AG04450 (cell line): ENCODE measurements at regions not wholly inside any gene's neighbourhood (a gene's known extent, or its start where the extent isn't known, plus 50 kb on each side); places are given as distances from the start of the nearest gene placed in this dataset.

Source experiments
- CTCF ChIA-PET: fragments of 300-600, 350-600 bp; formaldehyde crosslinking; extraction: SDS; loops from one replicate; lab custom pipeline; 2022; ENCODE audit warnings: antibody characterized with exemption, inconsistent platforms; lab: Charles Lee
- POLR2A ChIA-PET: fragments of 350-600 bp; formaldehyde crosslinking; extraction: SDS; loops from one replicate; lab custom pipeline; 2021; ENCODE audit warnings: antibody characterized with exemption, inconsistent platforms; lab: Yijun Ruan, JAX
- DNase-seq: peaks from one replicate; pipeline ENCODE4 v3.0.0-alpha.2; 2011; ENCODE audit warnings: low read depth, low spot score
- H3K27ac ChIP-seq: one replicate; pipeline ENCODE4 v1.5.1; 2012; ENCODE audit warnings: low read depth, low read length, control low read depth
- H3K27me3 ChIP-seq: one replicate; pipeline ENCODE4 v1.6.0; 2012; ENCODE audit warnings: low read length; ENCODE audit not compliant: control insufficient read depth, insufficient read depth
- H3K4me3 ChIP-seq: 2 replicates; pipeline ENCODE4 v1.5.1; 2011; ENCODE audit warnings: mild to moderate bottlenecking, low read depth, low read length, control low read depth
- H3K9me3 ChIP-seq: 2 replicates; pipeline ENCODE4 v1.5.1; 2012; ENCODE audit warnings: low read length; ENCODE audit not compliant: control insufficient read depth, insufficient read depth
- CTCF ChIP-seq: IDR thresholded peaks from 2 replicates; pipeline ENCODE4 v1.5.1; 2011; ENCODE audit warnings: low read depth, low read length, control low read depth, inconsistent platforms

DNA sequence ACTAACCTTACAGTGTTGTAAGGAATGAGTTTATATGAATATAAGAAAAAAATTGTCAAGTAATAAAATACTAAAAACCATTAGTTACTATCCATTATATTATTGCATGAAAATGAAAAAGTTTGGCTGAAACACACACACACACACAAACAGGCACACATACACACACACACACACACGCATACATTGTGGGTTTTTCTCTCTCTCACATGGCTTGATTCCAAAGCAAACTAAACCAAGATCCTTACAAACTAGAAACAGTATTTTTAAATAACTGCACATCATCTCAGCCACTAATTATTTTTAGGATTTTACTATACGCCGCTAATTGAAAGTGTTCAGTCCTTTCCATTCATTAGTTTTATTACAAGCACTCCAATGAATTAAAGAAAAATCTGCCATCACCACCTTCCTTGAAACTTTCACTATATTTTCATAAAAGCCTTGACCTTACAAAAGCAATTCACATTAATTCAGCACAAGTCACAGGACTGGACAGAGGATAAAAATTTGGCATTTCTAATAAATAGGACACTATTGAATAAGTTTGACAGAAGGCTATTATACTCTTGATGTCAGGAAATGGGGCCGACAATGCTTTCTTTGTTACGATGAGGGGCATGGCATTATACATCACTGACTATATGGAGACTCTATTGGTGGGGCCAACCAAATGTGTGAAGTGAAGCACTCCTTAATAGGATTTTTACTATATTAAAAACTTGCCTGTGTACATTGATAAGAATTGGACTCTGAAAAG lies 187.0 kb upstream of the ESRRG start:
- no peak for TF ChIP-seq CTCF
- Histone ChIP-seq H3K9me3 (no peaks in the 10 kb centered on the region), H3K4me3 (no peak overlapping the region), H3K27ac (no peak overlapping the region), H3K27me3 (no peaks in the 10 kb centered on the region)
- no peak for DNase-seq
- CTCF ChIA-PET = no interaction called here
- POLR2A ChIA-PET = no interaction called here

- H3K9me3 ChIP-seq = no peaks in the 10 kb centered on the region
- H3K27me3 ChIP-seq = no peaks in the 10 kb centered on the region
- POLR2A ChIA-PET = no interaction called here
- no peak for TF ChIP-seq CTCF
- no peak overlapping the region for H3K4me3 ChIP-seq
- DNase-seq = no peak
- CTCF ChIA-PET = no interaction called here
- H3K27ac ChIP-seq = no peak overlapping the region
These were observed 184.9 kb upstream of the ESRRG start for GRCh38 chr1:216908126-216908525.

DNA sequence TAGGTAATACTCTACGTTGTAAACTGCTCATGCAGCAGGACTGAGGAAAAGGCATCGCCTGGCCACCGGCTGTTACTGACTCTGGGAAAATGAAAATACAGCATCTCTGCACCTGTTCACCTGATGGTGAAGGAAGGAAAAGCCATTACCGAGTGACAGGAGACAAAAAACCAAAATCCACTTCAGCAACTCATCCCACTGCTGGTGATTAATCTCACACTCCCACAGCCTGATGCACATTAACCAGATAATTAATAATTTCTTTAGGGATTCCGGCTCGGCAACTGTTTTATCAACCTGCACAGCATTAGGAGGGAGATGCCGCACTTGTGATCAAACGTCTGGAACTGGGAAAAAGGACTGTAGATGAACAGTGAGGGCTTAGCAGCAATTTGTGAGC lies 183.9 kb upstream of the ESRRG start:
- Histone ChIP-seq H3K27me3 (no peaks in the 10 kb centered on the region), H3K4me3 (no peak overlapping the region), H3K27ac (no peak overlapping the region), H3K9me3 (no peaks in the 10 kb centered on the region)
- ChIA-PET CTCF (no interaction called here), POLR2A (no interaction called here)
- DNase-seq = no peak
- no peak for TF ChIP-seq CTCF

GRCh38 chr1:216905781-216906180 lies 182.6 kb upstream of the ESRRG start:
- no peak for DNase-seq
- H3K27ac ChIP-seq = no peak overlapping the region
- no peaks in the 10 kb centered on the region for H3K9me3 ChIP-seq
- H3K4me3 ChIP-seq = no peak overlapping the region
- POLR2A ChIA-PET = no interaction called here
- CTCF ChIA-PET = no interaction called here
- no peak for TF ChIP-seq CTCF
- H3K27me3 ChIP-seq = no peaks in the 10 kb centered on the region

GRCh38 chr1:216905137-216905536 lies 181.9 kb upstream of the ESRRG start:
- ChIA-PET POLR2A (no interaction called here), CTCF (interaction anchor here (0.9 kb wide), 1 partner anchor 12 kb away, joined by 3 read pairs; no protein-coding TSS in a partner anchor)
- no peaks in the 10 kb centered on the region for H3K27me3 ChIP-seq
- TF ChIP-seq CTCF = no peak
- no peak overlapping the region for H3K4me3 ChIP-seq
- H3K9me3 ChIP-seq = no peaks in the 10 kb centered on the region
- H3K27ac ChIP-seq = no peak overlapping the region
- no peak for DNase-seq
